Astrocyte (in vitro differentiated cells and primary cell): ENCODE measurements at regions not wholly inside any gene's neighbourhood (a gene's known extent, or its start where the extent isn't known, plus 50 kb on each side); places are given as distances from the start of the nearest gene placed in this dataset.

Experiments
- DNase-seq: peaks from one replicate; pipeline ENCODE4 v3.0.0-alpha.2; 2010; ENCODE audit warnings: low read depth
- FAIRE-seq: peaks from 2 replicates; lab custom pipeline; 2011; peaks lifted over from hg19 to GRCh38; lab: Jason Lieb, UNC
- H2AFZ ChIP-seq: 2 replicates; pipeline ENCODE4 v1.6.0; 2012; ENCODE audit warnings: low read depth, low read length, inconsistent platforms
- H3K27ac ChIP-seq: 2 replicates; pipeline ENCODE4 v1.5.1; 2011; ENCODE audit warnings: low read depth, low read length, inconsistent platforms
- H3K27me3 ChIP-seq: 2 replicates; pipeline ENCODE4 v1.6.0; 2011; ENCODE audit warnings: low read length, inconsistent platforms; ENCODE audit not compliant: insufficient read depth
- H3K36me3 ChIP-seq: 2 replicates; pipeline ENCODE4 v1.5.1; 2011; ENCODE audit warnings: low read length, inconsistent platforms; ENCODE audit not compliant: insufficient read depth
- H3K4me1 ChIP-seq: 2 replicates; pipeline ENCODE4 v1.5.1; 2011; ENCODE audit warnings: low read length, inconsistent platforms; ENCODE audit not compliant: insufficient read depth
- H3K4me2 ChIP-seq: 2 replicates; pipeline ENCODE4 v1.6.0; 2012; ENCODE audit warnings: low read length, inconsistent platforms
- H3K4me3 ChIP-seq: 2 replicates; pipeline ENCODE4 v1.5.1; 2011; ENCODE audit warnings: low read depth, mild to moderate bottlenecking, low read length, inconsistent platforms; ENCODE audit not compliant: insufficient read depth
- H3K79me2 ChIP-seq: 2 replicates; pipeline ENCODE4 v1.6.0; 2012; ENCODE audit warnings: mild to moderate bottlenecking, low read length, inconsistent platforms; ENCODE audit not compliant: insufficient read depth
- H3K9ac ChIP-seq: 2 replicates; pipeline ENCODE4 v1.6.0; 2012; ENCODE audit warnings: mild to moderate bottlenecking, low read length, inconsistent platforms
- H3K9me3 ChIP-seq: 2 replicates; pipeline ENCODE4 v1.5.1; 2012; ENCODE audit warnings: low read depth, mild to moderate bottlenecking, low read length, inconsistent platforms; ENCODE audit not compliant: insufficient read depth
- H4K20me1 ChIP-seq: 2 replicates; pipeline ENCODE4 v1.6.0; 2012; ENCODE audit warnings: low read length, inconsistent platforms; ENCODE audit not compliant: insufficient read depth
- H3K27ac Mint-ChIP-seq: one replicate; pipeline ENCODE4 v1.8.0; 2021; ENCODE audit warnings: mild to moderate bottlenecking, mixed read lengths; ENCODE audit not compliant: unreplicated experiment
- H3K27me3 Mint-ChIP-seq: one replicate; pipeline ENCODE4 v1.8.0; 2021; ENCODE audit warnings: low read depth, mixed read lengths; ENCODE audit not compliant: unreplicated experiment
- H3K36me3 Mint-ChIP-seq: one replicate; pipeline ENCODE4 v1.8.0; 2021; ENCODE audit warnings: low read depth, mixed read lengths; ENCODE audit not compliant: unreplicated experiment
- H3K4me1 Mint-ChIP-seq: one replicate; pipeline ENCODE4 v1.8.0; 2021; ENCODE audit warnings: low read depth, mixed read lengths; ENCODE audit not compliant: unreplicated experiment
- H3K4me3 Mint-ChIP-seq: one replicate; pipeline ENCODE4 v1.8.0; 2021; ENCODE audit warnings: mild to moderate bottlenecking, moderate library complexity, mixed read lengths; ENCODE audit not compliant: unreplicated experiment
- H3K9me3 Mint-ChIP-seq: one replicate; pipeline ENCODE4 v1.8.0; 2021; ENCODE audit warnings: mild to moderate bottlenecking, mixed read lengths; ENCODE audit not compliant: unreplicated experiment
- CTCF ChIP-seq: IDR thresholded peaks from 2 replicates; pipeline ENCODE4 v1.5.1; 2011; ENCODE audit warnings: low read depth, mild to moderate bottlenecking, inconsistent platforms, low read length, moderate library complexity; ENCODE audit not compliant: insufficient read depth
- EZH2 ChIP-seq: IDR thresholded peaks from 2 replicates; pipeline ENCODE4 v1.6.1; 2012; ENCODE audit warnings: mild to moderate bottlenecking, low read length, inconsistent platforms; ENCODE audit not compliant: insufficient read depth

GRCh38 chr5:34507933-34508332 is 148.2 kb upstream of the RAI14 start:
- no peak overlapping the region for H2AFZ ChIP-seq
- no peaks in the 10 kb centered on the region for H4K20me1 ChIP-seq
- no peaks in the 10 kb centered on the region for H3K9me3 ChIP-seq
- H3K36me3 Mint-ChIP-seq = no peaks in the 10 kb centered on the region
- H3K4me1 ChIP-seq = peaks cover 15% of the 10 kb centered on the region
- TF ChIP-seq EZH2 = no peak
- TF ChIP-seq CTCF = no peak
- H3K4me2 ChIP-seq = no peak overlapping the region
- H3K9me3 Mint-ChIP-seq = peaks cover 3% of the 10 kb centered on the region
- no peak overlapping the region for H3K27ac Mint-ChIP-seq
- H3K27me3 ChIP-seq = no peaks in the 10 kb centered on the region
- DNase-seq (no peak), FAIRE-seq (no peak)
- H3K4me3 Mint-ChIP-seq = no peak overlapping the region
- H3K36me3 ChIP-seq = no peaks in the 10 kb centered on the region
- H3K79me2 ChIP-seq = no peaks in the 10 kb centered on the region
- peaks cover 3% of the 10 kb centered on the region for H3K27me3 Mint-ChIP-seq
- H3K4me1 Mint-ChIP-seq = peaks cover 26% of the 10 kb centered on the region
- no peak overlapping the region for H3K27ac ChIP-seq
- no peak overlapping the region for H3K9ac ChIP-seq
- H3K4me3 ChIP-seq = no peak overlapping the region

DNA sequence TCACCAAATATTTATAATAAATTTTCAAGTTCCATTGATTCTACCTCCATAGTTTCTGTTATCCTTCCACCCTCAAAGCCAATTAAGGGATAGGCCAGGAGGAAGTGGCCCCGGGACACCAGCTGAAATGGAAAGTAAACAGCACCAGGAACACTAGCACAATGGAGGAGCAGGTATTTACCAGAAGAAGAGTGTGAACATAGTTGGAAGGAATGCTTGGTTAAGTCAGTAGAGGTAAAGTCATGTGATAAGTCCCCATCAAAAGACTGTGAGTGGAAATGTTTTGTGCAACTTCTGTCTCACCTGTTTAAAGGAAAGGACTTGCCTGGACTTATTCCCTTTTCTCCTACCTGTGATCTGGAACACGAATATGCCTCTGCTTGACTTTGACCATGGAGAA is 146.7 kb upstream of the RAI14 start:
- peaks cover 21% of the 10 kb centered on the region for H3K4me1 Mint-ChIP-seq
- FAIRE-seq (no peak), DNase-seq (no peak)
- H3K79me2 ChIP-seq = no peaks in the 10 kb centered on the region
- peaks cover 3% of the 10 kb centered on the region for H3K9me3 Mint-ChIP-seq
- H3K36me3 Mint-ChIP-seq = no peaks in the 10 kb centered on the region
- peaks cover 3% of the 10 kb centered on the region for H3K27me3 Mint-ChIP-seq
- peaks cover 4% of the 10 kb centered on the region for H3K4me1 ChIP-seq
- peak overlapping the region; percentile 22 for H3K27ac Mint-ChIP-seq
- H3K27me3 ChIP-seq = no peaks in the 10 kb centered on the region
- H4K20me1 ChIP-seq = no peaks in the 10 kb centered on the region
- H2AFZ ChIP-seq = no peak overlapping the region
- H3K27ac ChIP-seq = no peak overlapping the region
- no peak for TF ChIP-seq CTCF
- no peak for TF ChIP-seq EZH2
- H3K4me3 Mint-ChIP-seq = no peak overlapping the region
- no peak overlapping the region for H3K4me2 ChIP-seq
- no peaks in the 10 kb centered on the region for H3K9me3 ChIP-seq
- no peak overlapping the region for H3K4me3 ChIP-seq
- no peaks in the 10 kb centered on the region for H3K36me3 ChIP-seq
- H3K9ac ChIP-seq = no peak overlapping the region

DNA sequence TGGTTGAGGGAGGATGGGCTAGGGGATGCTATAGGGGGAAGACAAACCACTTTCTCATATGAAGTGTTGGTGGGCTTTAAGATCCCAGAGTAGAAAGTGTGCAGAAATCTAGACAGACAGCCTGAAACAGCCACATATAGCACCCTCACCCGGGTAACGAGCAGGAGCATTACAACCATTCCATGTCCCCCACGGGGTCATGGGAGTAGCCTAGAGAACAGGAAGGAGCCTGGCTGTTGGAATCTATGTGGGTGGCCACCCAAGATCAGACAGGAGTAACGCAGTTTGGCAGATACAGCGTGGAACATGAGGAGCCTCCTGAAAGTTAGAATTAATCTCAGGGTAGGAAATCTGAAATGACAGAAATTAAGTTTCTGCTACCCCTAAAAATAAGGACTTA is 146.1 kb upstream of the RAI14 start:
- H3K4me1 Mint-ChIP-seq = peaks cover 21% of the 10 kb centered on the region
- Histone ChIP-seq H3K4me3 (no peak overlapping the region), H3K9ac (no peak overlapping the region), H2AFZ (no peak overlapping the region), H4K20me1 (no peaks in the 10 kb centered on the region), H3K4me1 (peaks cover 4% of the 10 kb centered on the region), H3K79me2 (no peaks in the 10 kb centered on the region), H3K27ac (no peak overlapping the region), H3K4me2 (peak overlapping the region; percentile 12), H3K36me3 (no peaks in the 10 kb centered on the region), H3K9me3 (no peaks in the 10 kb centered on the region), H3K27me3 (no peaks in the 10 kb centered on the region)
- H3K9me3 Mint-ChIP-seq = no peaks in the 10 kb centered on the region
- FAIRE-seq = no peak
- peak overlapping the region; percentile 35 for H3K4me3 Mint-ChIP-seq
- no peaks in the 10 kb centered on the region for H3K36me3 Mint-ChIP-seq
- TF ChIP-seq EZH2 (no peak), CTCF (no peak)
- no peak for DNase-seq
- H3K27me3 Mint-ChIP-seq = peaks cover 3% of the 10 kb centered on the region
- H3K27ac Mint-ChIP-seq = peak overlapping the region; percentile 22
